Renal cortical epithelial cell (primary cell): ENCODE measurements at regions not wholly inside any gene's neighbourhood (a gene's known extent, or its start where the extent isn't known, plus 50 kb on each side); places are given as distances from the start of the nearest gene placed in this dataset.

Experiments used
- DNase-seq: peaks from one replicate; pipeline ENCODE4 v3.0.0-alpha.2; 2011; ENCODE audit warnings: low read depth

- peak; percentile 5 for DNase-seq
Measured at GRCh38 chr16:11401161-11402050, 56.1 kb downstream of the RMI2 start.

DNA sequence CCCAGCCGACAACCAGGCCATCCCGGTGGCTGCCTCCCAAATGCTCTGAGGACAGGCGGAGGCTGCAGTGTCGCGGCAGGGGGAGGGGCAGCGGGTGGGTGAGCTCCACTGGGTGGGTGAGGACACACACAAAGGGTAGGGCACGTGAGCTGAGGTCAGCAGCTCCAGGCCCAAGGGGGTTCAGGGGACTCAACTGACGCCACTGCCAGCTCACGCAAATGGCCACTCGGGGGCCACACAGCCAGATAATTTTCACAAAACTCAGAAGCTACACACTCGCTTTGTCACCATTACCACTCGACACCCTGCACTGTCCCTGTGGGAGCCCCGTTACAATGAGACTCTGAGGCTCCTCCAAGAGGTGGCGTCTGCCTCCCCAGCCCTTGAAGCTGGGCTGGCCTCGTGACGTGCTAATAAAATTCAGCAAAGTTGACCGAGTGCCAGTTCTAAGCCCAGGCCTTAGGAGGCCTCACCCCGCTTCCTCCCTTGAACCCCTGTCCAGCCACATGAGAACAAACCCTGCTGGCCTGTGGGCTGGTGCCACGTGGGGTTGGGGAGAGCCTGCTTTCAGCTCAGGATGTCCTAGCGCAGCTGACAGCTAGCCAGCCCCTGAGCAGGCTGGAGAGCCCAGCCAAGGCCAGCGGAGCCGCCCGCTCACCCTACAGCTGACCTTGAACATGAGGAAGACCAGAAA is 56.9 kb downstream of the RMI2 start:
- no peak for DNase-seq

DNA sequence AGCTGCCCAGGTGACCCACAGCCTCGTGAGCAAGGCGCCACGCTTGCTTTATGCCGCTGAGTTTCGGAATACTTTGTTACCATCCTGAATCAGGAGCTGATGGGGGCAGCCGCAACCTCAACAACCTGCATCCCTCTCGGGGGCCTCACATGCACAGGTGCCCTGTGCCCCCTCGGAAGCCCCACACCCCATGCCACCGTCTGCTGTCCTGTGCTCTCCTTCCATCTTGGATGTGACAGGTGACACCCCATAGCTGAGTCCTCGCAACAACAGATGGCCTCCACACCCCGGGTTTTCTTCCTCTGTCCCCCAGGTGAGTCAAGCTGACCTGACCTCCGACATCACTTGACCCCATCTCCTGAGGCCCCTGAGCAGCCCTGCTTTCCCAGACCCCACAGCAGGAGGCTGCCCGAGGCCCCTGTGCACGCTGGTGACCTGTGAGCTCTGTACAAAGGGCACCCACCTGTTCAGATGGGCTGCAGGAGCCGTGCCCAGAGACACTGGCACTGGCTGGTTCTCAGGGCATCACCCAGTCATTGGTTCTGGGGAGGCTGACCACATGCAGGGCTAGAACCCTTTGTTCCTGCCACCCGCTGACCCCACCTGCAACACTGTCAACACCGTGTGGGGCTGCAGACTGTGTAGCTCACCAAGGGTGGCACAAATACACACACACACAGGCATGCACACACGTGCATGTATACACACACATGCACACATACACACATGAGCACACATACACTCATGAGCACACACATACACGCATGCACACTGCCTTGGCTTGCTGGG is 57.7 kb downstream of the RMI2 start:
- DNase-seq, result no peak

DNA sequence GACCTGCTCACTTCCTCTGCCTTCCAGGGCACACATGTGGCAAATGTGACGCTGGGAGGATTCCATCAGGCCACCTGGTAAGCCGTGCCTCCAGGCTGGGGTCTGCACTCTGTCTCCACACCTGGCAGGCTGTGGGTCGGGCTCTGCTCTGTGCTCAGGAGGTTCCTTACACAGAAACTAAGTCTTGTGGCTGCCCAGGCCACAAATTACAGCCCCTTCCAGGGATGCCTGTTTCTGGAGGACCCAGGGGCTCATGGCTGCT is 58.2 kb downstream of the RMI2 start:
- DNase-seq, result no peak

DNA sequence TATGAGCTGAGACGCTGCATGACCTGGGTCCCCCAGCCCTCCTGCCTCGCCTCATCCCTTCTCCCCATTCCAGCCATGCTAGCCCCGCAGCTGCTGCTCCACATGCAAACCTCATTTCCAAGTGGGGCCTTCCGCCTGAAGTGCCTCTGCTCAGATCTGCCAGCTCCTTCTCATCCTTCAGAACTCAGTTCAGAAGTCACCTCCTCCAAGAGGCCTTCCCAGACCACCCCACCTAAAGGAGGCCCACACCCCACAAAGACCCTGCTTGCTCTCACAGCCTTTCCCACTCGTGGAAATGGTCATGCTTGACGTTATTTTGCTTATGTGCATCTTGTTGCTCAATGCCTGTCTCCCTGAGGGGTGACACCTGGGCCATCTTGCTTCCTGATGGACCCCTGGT is 58.7 kb downstream of the RMI2 start:
- DNase-seq, result no peak

- no peak for DNase-seq
Measured at GRCh38 chr16:11404603-11405002, 59.3 kb downstream of the RMI2 start.

GRCh38 chr16:11405331-11406176 is 60.3 kb downstream of the RMI2 start:
- DNase-seq, result no peak

DNA sequence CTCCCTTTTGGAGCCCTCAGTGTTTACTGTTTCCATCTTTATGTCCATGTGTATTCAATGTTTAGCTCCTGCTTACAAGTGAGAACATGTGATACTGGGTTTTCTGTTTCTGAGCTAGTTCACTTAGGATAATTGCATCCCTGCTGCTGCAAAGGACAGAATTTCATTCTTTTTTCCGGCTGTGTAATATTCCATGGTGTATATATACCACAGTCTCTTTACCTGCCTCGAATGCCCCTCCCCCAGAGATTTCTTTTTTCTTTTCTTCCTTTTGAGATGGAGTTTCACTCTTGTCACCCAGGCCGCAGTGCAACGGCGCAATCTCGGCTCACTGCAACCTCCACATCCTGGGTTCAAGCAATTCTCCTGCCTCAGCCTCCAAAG is 60.9 kb downstream of the RMI2 start:
- no peak for DNase-seq

GRCh38 chr16:11407047-11407982 is 62.1 kb downstream of the RMI2 start:
- DNase-seq, result peak; percentile 60

GRCh38 chr16:11408216-11408615 is 63.0 kb downstream of the RMI2 start:
- DNase-seq, result no peak

DNA sequence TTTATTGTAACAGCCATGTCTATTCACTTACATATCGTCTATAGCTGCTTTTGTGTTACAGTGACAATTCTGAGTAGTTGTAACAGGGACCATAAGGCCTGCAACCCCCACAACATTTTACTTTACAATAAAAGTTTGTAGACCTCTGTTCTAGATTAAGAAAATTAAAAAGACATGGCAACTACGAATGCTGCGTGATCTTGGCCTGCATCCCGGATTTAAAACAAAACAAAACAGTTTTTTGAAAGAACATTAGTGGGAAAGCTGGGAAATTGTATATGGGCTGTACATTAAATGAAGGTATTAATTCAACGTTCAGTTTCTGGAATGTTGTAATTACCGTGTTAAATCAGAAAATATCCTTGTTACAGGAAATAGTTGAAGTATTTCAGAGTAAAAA is 64.1 kb downstream of the RMI2 start:
- DNase-seq, result no peak

- peak; percentile 15 for DNase-seq
Measured at GRCh38 chr16:11410376-11411058, 65.3 kb downstream of the RMI2 start.

DNA sequence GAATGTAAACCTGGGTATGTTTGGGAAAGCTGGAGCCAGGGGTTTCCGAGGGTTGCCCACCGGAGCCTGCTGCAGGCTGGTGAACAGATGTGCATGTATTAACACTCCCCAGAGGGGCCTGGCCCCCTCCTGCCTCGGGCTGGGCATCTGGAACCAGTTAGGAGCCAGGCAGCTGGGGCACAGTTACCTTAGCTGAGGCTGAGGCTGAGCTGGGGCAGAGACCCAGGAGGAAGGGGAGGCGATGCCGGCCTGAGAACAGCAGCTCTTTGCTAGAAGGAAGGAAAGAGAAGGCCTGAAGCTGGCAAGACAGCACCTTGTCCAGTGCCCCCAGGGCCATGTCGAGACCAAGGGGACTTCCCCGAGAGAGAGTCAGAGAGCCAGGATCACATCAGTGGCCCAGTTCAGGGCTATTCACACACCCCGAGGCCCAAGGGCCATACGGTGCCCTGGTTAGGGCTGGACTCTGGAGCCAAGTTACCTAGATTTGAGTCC is 65.8 kb downstream of the RMI2 start:
- no peak for DNase-seq

- no peak for DNase-seq
Measured at GRCh38 chr16:11412175-11412904, 67.1 kb downstream of the RMI2 start.

- no peak for DNase-seq
Measured at GRCh38 chr16:11412965-11413887, 68.0 kb downstream of the RMI2 start.

DNA sequence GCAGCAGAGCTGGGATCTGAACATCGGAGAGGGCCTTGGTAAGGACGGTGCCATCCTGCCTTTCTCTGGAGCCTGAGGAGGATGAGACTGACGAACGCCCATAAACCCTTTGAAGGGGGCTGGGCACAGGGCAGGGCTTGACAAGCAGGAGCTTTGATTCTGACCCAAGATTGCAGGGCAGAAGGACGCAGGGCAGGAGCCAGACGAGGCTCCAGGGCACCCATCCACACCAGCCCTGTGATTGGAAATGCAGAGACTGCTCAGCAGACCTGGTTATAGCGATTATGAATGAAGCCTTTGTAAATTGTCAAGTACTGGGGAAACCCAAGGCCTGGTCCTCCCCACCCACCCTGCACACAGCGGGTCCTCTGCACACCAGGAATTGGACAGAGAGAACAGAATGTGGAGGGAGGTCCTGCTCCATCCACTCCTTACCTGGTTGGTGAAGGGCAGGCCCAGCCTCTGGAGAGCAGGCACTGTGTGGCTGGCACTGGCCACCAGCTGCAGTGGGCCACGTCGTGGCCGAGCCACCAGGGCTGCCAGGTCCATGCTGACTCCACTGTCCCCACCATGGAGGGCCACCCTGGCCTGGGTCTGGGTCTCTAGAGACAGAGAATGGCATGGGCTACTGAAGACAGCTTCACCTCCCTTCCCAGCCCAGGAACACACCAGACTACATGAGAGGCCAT is 68.8 kb downstream of the RMI2 start:
- no peak for DNase-seq
